Effector memory CD4-positive, alpha-beta T cell (primary cell): ENCODE measurements at regions not wholly inside any gene's neighbourhood (a gene's known extent, or its start where the extent isn't known, plus 50 kb on each side); places are given as distances from the start of the nearest gene placed in this dataset.

Source experiments
- DNase-seq, 3 donors: peaks; one replicate each; pipeline ENCODE4 v3.0.0-alpha.2; 2020
- H3K27ac ChIP-seq: 2 replicates; pipeline ENCODE4 v1.7.0; 2013; ENCODE audit warnings: mild to moderate bottlenecking, low read length, moderate library complexity; ENCODE audit not compliant: insufficient read depth, poor library complexity, severe bottlenecking
- H3K27me3 ChIP-seq: replicated peaks from 2 replicates; pipeline ENCODE4 v1.7.0; 2013; ENCODE audit warnings: mild to moderate bottlenecking, low read length; ENCODE audit not compliant: insufficient read depth, control insufficient read depth, poor library complexity, severe bottlenecking
- H3K36me3 ChIP-seq: 2 replicates; pipeline ENCODE4 v1.7.0; 2013; ENCODE audit warnings: mild to moderate bottlenecking, low read length, moderate library complexity; ENCODE audit not compliant: control insufficient read depth, insufficient read depth
- H3K4me1 ChIP-seq: 2 replicates; pipeline ENCODE4 v1.7.0; 2013; ENCODE audit warnings: low read length, mild to moderate bottlenecking; ENCODE audit not compliant: control insufficient read depth, insufficient read depth, poor library complexity, severe bottlenecking
- H3K4me3 ChIP-seq: 2 replicates; pipeline ENCODE4 v1.7.0; 2013; ENCODE audit warnings: low read length, low read depth, mild to moderate bottlenecking; ENCODE audit not compliant: insufficient read depth, poor library complexity, severe bottlenecking
- H3K9me3 ChIP-seq: 2 replicates; pipeline ENCODE4 v1.7.0; 2013; ENCODE audit warnings: mild to moderate bottlenecking, low read length, moderate library complexity; ENCODE audit not compliant: control insufficient read depth

DNA sequence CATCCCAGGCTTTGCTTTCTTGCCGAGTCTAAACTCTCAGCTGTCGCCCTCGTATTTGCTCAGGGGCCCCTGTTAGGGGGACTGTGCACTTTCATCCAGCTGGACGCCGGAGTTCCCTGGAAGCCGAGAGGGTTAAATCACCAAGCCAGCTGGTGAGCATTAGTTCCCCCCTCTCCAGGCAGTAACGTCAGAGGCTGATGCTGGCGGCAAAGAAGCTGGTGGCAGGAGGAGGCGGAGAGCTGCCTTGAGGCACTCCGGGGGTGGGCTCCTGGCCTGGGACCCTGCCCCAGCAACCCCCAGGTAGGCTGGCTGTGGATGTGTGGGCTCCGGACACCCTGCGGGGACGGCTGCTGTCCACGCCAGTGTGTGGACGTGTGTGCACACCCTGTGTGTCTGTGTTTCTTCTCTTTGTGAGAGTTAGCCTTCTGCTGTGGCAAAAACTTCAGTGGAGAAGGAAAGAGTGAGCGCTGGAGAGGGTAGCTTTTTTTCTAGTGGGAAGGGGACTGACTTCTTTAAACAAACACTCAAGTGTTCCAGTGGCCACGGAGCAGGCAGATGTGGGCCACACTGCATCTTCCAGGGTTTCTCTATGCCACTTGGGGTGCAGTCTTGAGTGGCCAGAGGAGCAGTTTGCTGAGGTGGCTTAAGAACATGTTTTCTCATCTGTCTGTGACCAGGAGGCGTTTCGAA, 84.7 kb downstream of the GLI2 start:
- no peaks in the 10 kb centered on the region for H3K27me3 ChIP-seq
- H3K4me3 ChIP-seq: no peak overlapping the region
- H3K9me3 ChIP-seq: no peaks in the 10 kb centered on the region
- no peaks in the 10 kb centered on the region for H3K4me1 ChIP-seq
- no peaks in the 10 kb centered on the region for H3K36me3 ChIP-seq
- DNase-seq: no peak
- no peak overlapping the region for H3K27ac ChIP-seq

DNA sequence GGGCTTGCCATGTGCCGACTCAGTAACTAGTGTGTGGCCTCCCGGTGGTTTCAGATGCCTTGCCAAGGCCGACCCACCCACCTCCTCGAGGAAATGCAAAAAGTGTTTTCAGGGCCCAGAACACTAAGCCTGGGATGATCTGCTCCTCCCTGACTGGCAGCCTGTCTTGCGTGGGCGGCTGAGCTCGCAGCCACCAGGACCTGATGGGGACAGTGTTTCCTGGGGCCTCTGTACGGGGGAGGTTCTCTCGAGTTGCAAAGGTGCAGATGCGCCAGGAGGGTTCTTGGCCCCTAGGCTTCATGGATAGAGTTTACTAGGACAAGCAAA, 85.2 kb downstream of the GLI2 start:
- no peak for DNase-seq
- Histone ChIP-seq H3K4me3 (no peak overlapping the region), H3K9me3 (no peaks in the 10 kb centered on the region), H3K27me3 (no peaks in the 10 kb centered on the region), H3K36me3 (no peaks in the 10 kb centered on the region), H3K4me1 (no peaks in the 10 kb centered on the region), H3K27ac (no peak overlapping the region)

DNA sequence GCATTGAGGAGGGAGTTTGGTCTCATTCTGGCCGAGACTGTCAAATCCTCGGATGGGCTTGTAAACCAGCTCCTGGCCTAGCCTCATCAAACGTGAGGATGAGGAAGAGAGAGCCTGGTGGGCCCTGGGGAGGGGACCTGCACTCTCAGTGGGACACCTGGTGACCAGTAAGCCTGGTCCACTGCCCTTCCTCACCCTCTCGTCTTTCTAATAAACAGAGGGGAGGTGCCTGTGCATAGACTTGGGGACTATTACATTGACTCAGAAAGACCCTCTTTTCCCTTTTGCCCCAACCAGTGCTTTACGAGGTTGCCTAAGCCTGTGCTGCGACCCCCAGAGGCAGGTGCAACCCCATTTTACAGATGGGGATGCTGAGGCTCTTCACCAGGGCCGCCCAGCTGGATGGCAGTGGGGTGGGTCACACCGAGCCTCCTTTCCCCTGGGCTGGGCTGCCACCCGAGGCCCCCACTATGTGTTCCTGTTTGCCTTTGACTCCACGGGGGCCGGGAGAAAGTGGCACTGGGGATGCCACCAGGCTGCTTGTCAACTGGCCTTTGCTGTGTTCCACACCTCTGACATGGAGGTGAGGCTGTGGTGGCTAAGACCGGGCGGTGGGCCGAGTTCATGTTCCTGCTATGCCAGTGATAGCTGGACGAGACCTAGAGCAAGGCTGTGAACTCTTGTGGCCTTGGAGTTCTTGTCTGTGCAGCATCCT, 85.9 kb downstream of the GLI2 start:
- no peak overlapping the region for H3K4me3 ChIP-seq
- no peaks in the 10 kb centered on the region for H3K36me3 ChIP-seq
- DNase-seq: no peak
- H3K4me1 ChIP-seq: no peaks in the 10 kb centered on the region
- H3K27ac ChIP-seq: no peak overlapping the region
- no peaks in the 10 kb centered on the region for H3K27me3 ChIP-seq
- no peaks in the 10 kb centered on the region for H3K9me3 ChIP-seq

- Histone ChIP-seq H3K27me3 (no peaks in the 10 kb centered on the region), H3K4me1 (no peaks in the 10 kb centered on the region), H3K9me3 (no peaks in the 10 kb centered on the region), H3K36me3 (no peaks in the 10 kb centered on the region), H3K27ac (no peak overlapping the region), H3K4me3 (no peak overlapping the region)
- no peak for DNase-seq
These were observed 87.3 kb downstream of the GLI2 start for GRCh38 chr2:120822933-120823332.

GRCh38 chr2:120823551-120823950, 87.9 kb downstream of the GLI2 start:
- no peaks in the 10 kb centered on the region for H3K27me3 ChIP-seq
- H3K4me1 ChIP-seq: no peaks in the 10 kb centered on the region
- no peak overlapping the region for H3K4me3 ChIP-seq
- no peaks in the 10 kb centered on the region for H3K36me3 ChIP-seq
- no peak overlapping the region for H3K27ac ChIP-seq
- H3K9me3 ChIP-seq: no peaks in the 10 kb centered on the region
- DNase-seq: no peak

- Histone ChIP-seq H3K9me3 (no peaks in the 10 kb centered on the region), H3K27me3 (no peaks in the 10 kb centered on the region), H3K36me3 (no peaks in the 10 kb centered on the region), H3K4me1 (no peaks in the 10 kb centered on the region), H3K4me3 (no peak overlapping the region), H3K27ac (no peak overlapping the region)
- no peak for DNase-seq
These were observed 88.6 kb downstream of the GLI2 start for GRCh38 chr2:120824246-120824645.

DNA sequence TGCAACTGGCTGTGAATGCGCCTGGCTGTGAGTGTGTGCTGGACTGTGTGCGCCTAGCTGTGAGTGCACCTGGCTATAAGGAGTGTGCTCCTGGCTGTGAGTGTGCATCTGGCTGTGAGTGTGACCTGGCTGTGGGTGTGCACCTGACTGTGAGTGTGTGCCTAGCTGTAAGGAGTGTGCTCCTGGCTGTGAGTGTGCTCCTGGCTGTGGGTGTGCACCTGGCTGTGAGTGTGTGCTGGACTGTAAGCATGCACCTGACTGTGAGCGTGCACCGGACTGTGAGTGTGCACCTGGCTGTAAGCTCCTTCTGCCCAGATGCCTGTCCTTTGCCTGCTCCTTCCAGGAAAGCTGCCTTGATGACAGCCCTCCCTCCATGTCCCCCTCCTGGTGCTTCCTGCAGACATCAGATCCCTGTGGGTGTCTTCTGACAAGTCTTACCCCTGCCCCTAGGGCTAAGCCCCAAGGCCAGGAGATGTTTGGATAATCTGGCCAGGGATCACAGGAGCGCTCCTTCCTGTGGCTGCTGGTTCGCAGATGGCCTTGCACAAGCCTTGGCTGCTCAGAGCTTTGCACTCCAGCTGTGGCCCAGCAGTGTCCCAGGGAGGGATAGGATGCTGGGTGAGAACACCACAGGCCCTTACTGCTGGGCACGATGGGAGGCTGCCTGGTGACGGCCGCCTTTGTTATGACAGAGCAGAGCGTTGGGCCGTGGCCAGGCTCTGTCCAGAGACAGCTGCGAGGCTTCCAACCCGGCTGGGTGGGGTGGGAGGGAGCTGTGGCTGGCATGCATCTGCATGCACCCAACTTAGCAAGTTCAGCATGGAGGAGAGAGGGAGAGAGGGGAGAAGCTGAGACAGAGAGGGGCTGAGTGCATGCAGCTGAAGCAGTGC, 89.9 kb downstream of the GLI2 start:
- H3K4me3 ChIP-seq: no peak overlapping the region
- H3K27ac ChIP-seq: no peak overlapping the region
- H3K36me3 ChIP-seq: no peaks in the 10 kb centered on the region
- no peak for DNase-seq
- no peaks in the 10 kb centered on the region for H3K9me3 ChIP-seq
- H3K4me1 ChIP-seq: no peaks in the 10 kb centered on the region
- H3K27me3 ChIP-seq: no peaks in the 10 kb centered on the region

DNA sequence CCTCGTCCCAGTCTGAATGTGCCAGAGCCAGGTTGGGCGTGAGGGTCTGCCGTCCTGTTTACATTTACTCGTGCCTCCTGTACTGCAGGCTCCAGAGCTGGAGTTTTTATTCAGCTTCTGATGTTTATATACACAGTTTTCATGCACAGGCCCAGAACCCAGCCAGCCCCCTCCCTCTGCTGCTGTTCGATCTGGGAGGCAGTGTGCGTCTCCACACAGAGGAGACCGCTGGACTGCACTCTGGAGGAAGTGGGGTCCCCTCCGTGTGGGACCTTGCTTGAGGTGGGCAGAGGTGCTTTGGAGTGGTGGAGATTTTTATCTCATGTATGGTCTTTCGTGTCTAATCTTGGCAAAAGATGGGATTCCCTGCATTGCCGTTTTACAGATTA, 90.6 kb downstream of the GLI2 start:
- no peak overlapping the region for H3K27ac ChIP-seq
- H3K4me3 ChIP-seq: no peak overlapping the region
- no peaks in the 10 kb centered on the region for H3K4me1 ChIP-seq
- H3K36me3 ChIP-seq: no peaks in the 10 kb centered on the region
- H3K9me3 ChIP-seq: no peaks in the 10 kb centered on the region
- no peak for DNase-seq
- no peaks in the 10 kb centered on the region for H3K27me3 ChIP-seq

DNA sequence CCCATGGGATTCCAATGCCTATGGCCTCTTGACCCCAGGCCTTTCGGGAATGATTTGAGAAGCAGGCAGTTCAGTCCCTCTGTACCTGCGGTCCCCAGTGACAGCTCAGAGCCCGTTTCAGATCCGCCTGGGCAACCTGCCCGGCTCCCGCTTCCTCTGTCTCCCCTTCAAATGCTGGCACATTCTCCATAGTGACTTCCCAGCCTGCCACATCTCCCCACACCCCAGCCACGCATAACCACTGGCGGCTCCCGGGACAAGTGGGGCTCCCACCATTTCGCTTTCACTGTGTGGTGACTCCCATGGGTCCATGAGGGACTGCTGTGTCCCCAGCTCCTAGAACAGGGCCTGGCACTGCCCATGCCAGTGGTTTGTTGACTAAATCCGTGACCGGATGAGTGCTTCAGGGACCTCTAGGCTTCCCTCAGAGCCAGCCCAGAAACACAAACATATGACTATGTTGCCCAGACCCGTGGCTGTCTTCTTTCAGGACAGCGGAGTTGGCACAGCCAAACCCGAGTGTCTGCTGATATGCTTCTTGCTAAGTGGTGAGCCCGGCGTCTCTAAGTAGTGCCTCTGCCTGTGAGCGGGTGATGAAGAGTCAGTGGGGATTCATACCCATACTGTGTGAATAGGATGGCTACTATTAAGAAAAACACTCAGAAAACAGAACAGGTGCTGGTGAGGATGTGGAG, 91.2 kb downstream of the GLI2 start:
- Histone ChIP-seq H3K4me3 (no peak overlapping the region), H3K4me1 (no peaks in the 10 kb centered on the region), H3K27me3 (no peaks in the 10 kb centered on the region), H3K9me3 (no peaks in the 10 kb centered on the region), H3K36me3 (no peaks in the 10 kb centered on the region), H3K27ac (no peak overlapping the region)
- DNase-seq: no peak
